GM19025 (cell line): ENCODE measurements at regions not wholly inside any gene's neighbourhood (a gene's known extent, or its start where the extent isn't known, plus 50 kb on each side); places are given as distances from the start of the nearest gene placed in this dataset.

Experiments used
- ATAC-seq: cut with Tn5 transposase; IDR thresholded peaks from one replicate; pipeline ENCODE4 v1.9.1; 2021; ENCODE audit warnings: mild to moderate bottlenecking, low read depth, moderate library complexity; ENCODE audit not compliant: unreplicated experiment

DNA sequence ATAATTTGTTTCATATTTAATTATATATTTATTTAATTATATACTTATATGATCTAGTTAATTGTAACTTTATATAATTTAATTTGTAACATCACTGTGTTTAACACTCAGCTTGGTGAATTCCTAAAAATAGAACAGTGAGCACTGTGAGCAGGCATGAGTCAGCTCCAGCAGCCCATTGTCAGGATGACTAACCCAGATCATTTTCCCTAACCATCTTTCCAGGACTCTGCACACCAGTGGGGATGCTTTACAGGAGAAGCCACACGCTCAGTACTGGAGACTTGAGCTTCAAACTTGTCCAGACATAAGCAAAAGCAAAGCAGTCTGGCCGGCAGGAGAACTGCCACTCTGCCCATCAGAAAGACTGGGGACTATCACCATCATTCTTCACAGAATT, 446.2 kb upstream of the TRPC7 start:
- no peak for ATAC-seq

- ATAC-seq, result no peak
These were observed 445.7 kb upstream of the TRPC7 start for GRCh38 chr5:136811086-136811485.

DNA sequence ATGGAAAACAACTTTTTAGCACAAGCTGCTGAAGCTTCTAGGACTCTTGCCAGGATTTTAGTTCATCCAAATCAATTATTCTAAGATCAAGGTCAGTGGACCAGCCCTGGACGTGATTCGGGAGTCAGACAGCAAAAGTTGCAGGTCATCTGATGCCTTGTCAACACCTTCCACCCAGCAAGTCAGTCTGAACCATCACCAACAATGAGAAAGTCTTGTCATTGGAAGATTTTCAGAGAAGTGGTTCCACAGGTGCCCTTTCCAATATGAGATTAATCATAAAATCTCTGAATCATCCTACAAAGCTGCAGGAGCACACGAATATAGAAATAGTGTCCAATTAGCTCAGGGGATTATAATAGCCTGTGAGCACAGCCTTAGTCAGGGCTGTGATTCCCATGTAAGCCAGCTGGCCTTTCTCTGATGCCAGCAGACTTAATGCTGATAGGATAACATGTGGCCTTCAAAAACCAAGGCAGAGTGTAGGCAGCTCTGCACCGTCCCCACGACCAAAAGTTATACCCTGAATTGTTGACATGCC, 445.0 kb upstream of the TRPC7 start:
- no peak for ATAC-seq

DNA sequence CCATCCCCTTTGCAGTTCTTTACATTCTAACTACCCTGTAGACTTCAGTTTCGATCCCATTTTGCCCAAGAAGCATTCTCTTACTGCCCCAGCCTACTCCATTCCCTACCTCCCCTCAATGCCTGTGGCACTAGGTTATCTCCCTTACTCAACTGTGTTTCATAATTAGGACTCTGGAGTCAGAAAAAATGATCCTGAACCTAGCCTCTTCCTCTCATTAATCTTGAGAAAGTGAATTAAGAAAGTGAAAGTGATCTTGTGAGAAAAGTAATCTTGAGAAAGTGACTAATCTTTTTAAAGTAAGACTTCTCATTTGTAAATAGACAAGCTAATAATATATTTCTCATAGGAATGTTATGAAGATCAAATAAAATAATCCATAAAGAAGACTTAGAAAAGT, 444.0 kb upstream of the TRPC7 start:
- ATAC-seq, result no peak

- ATAC-seq, result no peak
These were observed 443.4 kb upstream of the TRPC7 start for GRCh38 chr5:136808756-136809155.

DNA sequence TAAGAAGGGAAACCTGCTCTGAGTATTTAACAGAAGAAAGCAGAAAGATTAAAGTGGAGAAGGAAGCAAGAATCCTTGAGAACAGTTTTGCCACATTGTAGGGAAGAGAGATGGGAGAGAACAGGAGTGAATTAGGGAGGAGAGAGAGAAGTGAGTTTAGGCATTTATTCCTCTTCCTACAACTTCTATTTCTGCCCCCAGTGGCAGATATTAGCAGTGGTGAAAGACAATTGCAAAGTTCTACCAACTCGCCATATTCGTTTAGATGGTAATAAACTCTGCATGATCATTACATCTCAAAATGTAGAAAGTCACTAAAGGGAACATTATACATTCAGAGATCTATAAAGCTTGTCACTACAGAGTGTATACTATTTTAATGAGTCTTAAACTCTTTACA, 440.1 kb upstream of the TRPC7 start:
- ATAC-seq, result no peak

DNA sequence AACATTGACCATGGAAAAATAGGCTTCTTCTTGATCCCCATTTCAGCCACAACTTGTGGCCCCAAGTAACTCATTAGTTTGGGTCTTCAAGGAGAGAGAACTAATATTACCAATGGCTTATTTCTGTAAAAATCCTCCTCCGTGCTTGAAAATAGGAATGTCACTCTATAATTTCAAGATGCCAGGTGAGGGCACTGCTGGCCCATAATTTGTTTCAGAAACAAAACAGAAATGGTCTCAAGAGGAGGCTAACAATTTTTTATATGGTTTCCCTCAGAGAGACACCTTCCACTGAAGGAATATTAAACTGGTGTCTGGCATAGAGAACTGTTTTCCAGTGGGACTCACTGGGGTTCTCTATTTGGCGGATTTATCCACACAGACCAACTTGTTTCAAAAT, 437.0 kb upstream of the TRPC7 start:
- no peak for ATAC-seq

DNA sequence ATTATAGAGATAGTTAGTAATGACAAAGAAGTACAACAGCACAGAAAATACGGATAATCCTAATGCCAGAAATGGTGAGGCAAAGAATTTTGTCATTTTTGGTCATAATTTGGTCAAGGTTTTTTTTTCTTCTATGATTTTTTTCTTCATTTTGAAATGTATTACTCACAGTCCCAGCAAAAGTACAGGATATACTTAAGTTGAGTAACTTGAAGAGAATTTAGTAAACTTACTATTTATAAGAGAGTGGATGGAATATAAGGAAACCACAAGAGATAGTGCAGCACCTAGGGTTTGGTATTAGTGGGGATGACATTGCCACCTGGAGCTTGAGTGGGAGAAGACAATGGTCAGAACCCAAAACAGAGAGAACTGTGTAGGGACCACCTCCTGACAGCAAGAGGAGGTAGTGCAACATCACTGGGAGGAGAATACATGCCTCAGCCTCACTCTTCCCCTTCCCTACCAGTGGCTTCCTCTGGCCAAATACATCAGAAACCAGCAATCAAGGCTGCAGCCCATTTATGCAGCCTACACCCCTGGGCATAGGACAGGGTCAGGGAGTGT, 434.5 kb upstream of the TRPC7 start:
- ATAC-seq, result no peak

- ATAC-seq, result no peak
These were observed 428.0 kb upstream of the TRPC7 start for GRCh38 chr5:136793300-136793699.

DNA sequence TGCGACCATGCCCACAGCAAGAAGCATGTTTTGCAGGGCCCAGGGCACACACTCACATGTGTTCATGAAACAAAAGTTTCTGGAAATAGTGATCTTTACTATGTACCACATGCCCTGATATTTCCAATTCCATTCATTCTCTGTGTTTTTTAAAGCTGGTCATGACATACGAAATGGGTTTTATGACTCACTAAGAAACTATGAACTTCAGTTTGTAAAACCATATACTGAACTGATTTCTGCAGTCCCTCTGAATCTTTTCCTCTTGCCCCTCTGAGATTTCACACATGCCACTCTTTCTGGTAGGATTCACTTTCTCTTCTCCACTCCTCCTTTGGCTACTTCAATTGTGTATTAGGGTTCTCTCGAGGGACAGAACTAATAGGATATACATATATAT, 416.1 kb upstream of the TRPC7 start:
- ATAC-seq, result no peak

DNA sequence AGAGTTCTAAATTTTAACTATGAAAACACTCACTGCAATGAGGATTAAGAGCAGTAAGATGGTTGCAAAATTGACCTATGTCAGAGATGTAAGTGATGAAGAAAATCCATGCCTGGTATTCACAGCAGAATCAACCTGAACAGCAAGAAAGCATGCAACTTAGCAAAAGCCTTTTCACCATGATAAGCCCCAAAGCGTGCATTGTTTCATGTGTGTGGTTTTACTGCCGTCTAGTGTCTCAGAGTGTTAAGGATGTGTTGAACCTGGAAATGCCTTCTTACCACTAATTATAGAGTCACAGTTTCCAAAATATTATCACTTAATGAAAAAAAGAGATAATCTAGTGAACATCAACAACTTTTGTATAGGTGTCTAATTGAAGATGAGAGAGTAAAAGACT, 415.2 kb upstream of the TRPC7 start:
- no peak for ATAC-seq

DNA sequence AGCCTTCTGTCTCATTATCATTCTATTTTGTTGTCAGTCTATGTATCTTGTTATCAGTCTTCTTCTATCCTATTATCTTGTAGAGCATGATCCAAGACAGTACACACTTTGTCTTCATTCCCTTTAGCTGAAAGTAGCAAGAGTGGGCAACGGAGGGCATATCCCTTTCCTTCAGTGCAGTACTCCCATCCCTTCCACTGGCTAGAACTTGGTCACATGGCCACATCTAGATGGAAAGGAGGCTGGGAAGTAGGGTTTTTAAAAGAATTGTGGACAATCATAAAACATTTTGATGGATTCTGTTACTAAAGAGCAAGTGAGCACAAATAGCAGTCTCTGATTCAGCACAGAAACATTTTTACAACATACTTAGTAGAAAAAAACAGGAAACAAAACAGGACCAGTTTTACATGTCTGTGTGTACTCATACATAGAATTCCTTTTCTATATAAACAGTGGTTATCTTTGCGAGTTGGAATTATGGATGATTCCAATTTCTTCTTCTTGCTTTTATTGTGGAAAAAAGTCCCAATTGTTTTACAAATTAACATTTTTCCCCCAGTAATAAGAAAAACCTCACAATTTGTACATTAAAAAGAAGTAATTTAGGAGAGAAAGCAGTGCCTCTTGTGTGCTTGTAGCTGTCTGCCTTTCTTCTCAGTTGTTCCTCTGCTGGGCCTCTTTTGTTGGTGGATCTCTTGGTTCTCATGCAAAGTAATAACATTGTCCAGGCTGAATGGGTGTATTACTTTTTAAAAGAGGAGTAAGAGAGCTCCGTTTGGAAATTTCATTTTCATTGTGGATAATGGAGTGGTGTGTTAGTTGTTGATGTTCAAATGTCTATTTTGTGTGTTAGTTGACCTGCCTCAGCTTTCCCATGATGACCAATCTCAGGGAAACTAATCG, 410.9 kb upstream of the TRPC7 start:
- no peak for ATAC-seq

DNA sequence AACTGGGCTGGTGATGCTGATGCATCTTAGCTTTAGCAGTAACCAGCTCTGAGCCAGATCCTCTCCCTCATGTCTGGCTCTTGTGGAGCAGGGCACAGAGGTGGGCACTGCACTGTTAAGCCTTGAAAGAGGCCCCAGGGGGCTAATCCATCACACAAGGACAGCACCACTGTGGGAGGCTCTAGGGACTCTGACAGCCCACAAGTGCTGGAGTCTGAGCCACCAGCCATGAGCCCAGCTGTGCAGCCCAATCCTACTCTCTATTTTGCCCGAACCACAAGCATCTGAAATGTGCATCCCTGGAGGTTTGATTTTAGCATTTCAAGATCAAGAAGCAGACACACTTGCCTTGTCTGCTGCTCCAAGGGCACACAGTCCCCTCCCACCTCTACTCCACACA, 407.1 kb upstream of the TRPC7 start:
- ATAC-seq, result no peak

GRCh38 chr5:136769900-136770684, 404.7 kb upstream of the TRPC7 start:
- ATAC-seq, result no peak

DNA sequence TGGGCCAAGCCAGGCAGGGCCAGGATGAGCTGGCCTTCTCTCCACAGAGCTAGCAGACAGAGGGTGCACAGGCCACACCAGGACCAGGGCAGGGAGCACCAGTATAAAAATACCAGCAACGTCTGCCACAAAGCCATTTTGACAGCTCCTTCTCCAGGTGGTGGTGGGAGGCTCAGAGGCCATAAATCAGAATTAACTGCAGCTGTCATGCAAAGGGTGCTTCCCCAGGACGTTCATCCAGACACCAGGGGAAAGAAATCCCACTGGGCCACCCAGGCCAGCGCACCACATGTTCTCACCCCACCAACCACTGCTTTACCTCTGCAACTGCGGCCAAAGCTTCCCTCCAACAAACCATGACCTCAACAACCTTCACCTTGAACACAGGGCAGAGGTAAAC, 403.7 kb upstream of the TRPC7 start:
- no peak for ATAC-seq

DNA sequence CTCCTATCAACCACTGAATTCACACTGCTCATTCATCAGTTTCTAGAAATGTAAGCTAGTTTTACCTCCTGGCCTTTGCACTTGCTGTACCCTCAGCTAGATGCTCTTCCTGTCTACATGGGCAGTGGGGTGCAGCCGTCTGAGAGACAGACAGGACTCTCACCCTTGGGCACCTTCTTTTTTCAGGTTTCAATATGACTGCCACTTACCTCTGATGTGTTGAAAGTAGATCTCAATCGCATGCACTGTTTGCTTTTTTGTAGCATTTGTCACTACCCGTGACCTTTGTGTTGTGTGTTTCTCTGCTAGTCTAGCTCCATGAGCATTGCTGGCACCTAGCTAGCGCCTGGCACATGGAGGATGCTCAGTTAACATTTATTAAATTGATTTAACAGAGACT, 403.1 kb upstream of the TRPC7 start:
- ATAC-seq, result peak; percentile 59

GRCh38 chr5:136766456-136766855, 401.1 kb upstream of the TRPC7 start:
- ATAC-seq, result no peak

GRCh38 chr5:136764601-136765000, 399.3 kb upstream of the TRPC7 start:
- ATAC-seq, result no peak

GRCh38 chr5:136763548-136763947, 398.2 kb upstream of the TRPC7 start:
- ATAC-seq, result no peak

DNA sequence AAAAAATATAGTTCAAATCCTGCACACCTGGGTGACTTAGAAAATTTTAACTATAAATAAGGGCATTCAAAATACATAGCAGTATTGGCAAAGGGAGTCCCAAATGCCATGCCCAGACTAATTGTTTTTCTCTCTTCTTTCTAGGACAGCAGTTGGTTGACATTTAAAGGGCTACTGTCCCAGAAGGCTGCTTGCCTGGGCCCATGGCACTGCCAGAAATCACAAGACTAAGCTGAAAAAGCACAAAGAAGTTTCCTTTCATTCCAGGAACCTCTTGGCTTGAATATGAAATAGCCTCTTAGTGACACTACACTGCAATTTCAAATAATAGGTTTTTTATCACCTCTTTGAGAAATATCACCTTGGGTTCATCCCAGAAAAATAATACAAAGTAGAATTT, 388.9 kb upstream of the TRPC7 start:
- no peak for ATAC-seq

DNA sequence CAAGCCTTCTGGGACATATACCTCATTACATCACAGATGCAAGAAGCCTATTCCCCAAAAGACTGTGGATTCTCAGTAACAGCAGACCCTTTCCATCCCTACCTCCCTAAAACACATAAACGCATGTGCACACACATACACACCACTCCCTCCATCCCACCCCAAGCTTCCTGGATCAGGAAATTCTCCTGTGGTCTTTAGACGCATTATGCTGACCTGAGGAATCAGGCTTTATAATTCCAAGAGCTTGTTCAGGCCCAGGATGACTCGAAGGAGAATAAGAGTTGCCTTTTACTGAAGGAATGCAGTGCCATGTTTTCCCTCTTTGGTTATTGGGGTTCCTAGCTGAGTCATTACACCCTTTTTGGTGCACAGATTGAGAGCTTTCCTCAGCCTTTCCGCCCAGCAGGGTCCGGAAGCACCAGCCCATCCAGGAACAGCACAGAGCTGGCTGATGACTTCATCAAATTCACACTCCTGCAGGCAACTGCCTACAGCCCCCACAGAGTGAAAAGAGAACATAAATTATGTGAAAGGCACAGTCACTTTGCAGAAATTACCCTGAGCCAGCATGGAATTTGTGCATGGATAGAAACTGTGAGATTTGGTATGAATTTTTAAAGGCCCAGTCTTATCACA, 385.0 kb upstream of the TRPC7 start:
- no peak for ATAC-seq
